Gastroesophageal sphincter (tissue), 4 donors: ENCODE measurements at regions not wholly inside any gene's neighbourhood (a gene's known extent, or its start where the extent isn't known, plus 50 kb on each side); places are given as distances from the start of the nearest gene placed in this dataset.

Experiments used
- ATAC-seq: fragments of 150-250 bp; one replicate; pipeline ENCODE4 v1.9.1; 2016; ENCODE audit warnings: mild to moderate bottlenecking, moderate library complexity
- H3K27ac ChIP-seq, 4 donors: fragments of 200-600 bp; sonication (generic) in 3 of 4; 1 replicate in 3 of 4; 2 replicates in 1 of 4; pipeline ENCODE4 v1.5.1; 2016 to 2019
- H3K27me3 ChIP-seq: fragments of 200-600 bp; sonication (generic); one replicate; pipeline ENCODE4 v1.5.1; 2019
- H3K36me3 ChIP-seq, 2 donors: fragments of 200-600 bp; sonication (generic); one replicate each; pipeline ENCODE4 v1.5.1; 2019; ENCODE audit warnings: control low read depth in 1 of 2
- H3K4me1 ChIP-seq, 3 donors: fragments of 200-600 bp; sonication (generic); 1 replicate in 2 of 3; 2 replicates in 1 of 3; pipeline ENCODE4 v1.5.1; 2016 to 2019; ENCODE audit warnings: control low read depth in 2 of 3
- H3K4me3 ChIP-seq, 2 donors: fragments of 200-600 bp; sonication (generic); one replicate each; pipeline ENCODE4 v1.5.1; 2019; ENCODE audit warnings: mild to moderate bottlenecking in 1 of 2, moderate library complexity in 1 of 2
- H3K9me3 ChIP-seq, 3 donors: fragments of 200-600 bp; sonication (generic); one replicate each; pipeline ENCODE4 v1.5.1; 2017 to 2019; ENCODE audit warnings: control low read depth in 2 of 3
- CTCF ChIP-seq, 4 experiments: fragments of 200-600 bp in 2 of 4; fragments of 450-650 bp in 2 of 4; sonication (generic) in 1 of 4; IDR thresholded peaks; one replicate each; pipeline ENCODE4 v1.5.1; 2017 to 2019; ENCODE audit warnings: antibody characterized with exemption in 4 of 4, mild to moderate bottlenecking in 2 of 4, moderate library complexity in 2 of 4
- EP300 ChIP-seq: sonication (generic); formaldehyde crosslinking; IDR thresholded peaks from one replicate; pipeline ENCODE4 v1.6.1; 2017; ENCODE audit warnings: antibody characterized with exemption, mild to moderate bottlenecking
- POLR2A ChIP-seq, 2 donors: fragments of 450-650 bp; IDR thresholded peaks; one replicate each; pipeline ENCODE4 v1.6.1; 2017; ENCODE audit warnings: antibody characterized with exemption in 2 of 2, mild to moderate bottlenecking in 2 of 2, moderate library complexity in 1 of 2
- POLR2AphosphoS5 ChIP-seq: sonication (generic); formaldehyde crosslinking; IDR thresholded peaks from one replicate; pipeline ENCODE4 v1.6.1; 2017; ENCODE audit warnings: antibody characterized with exemption
- WGBS, 2 donors: methylation state at CpG; one replicate each; pipeline ENCODE4 v1.1.5; 2018; ENCODE audit warnings: low coverage in 1 of 2; 5-methylcytosine and 5-hydroxymethylcytosine counted together

GRCh38 chr2:187638840-187639239 lies 84.6 kb upstream of the TFPI start:
- H3K27me3 ChIP-seq = no peaks in the 10 kb centered on the region
- H3K4me1 ChIP-seq = no peaks in the 10 kb centered on the region
- 70 to 89% methylated on average over 1 of the region's 1 CpG for WGBS, 2 donors
- no peak overlapping the region for H3K4me3 ChIP-seq
- no peak overlapping the region for H3K27ac ChIP-seq
- no peaks in the 10 kb centered on the region for H3K36me3 ChIP-seq
- no peaks in the 10 kb centered on the region for H3K9me3 ChIP-seq
- ATAC-seq = no peak
- TF ChIP-seq POLR2AphosphoS5 (no peak), EP300 (no peak), POLR2A (IDR thresholded peaks at IDR 0.05) (no peak), CTCF (IDR thresholded peaks at IDR 0.05) (no peak)

- no peak overlapping the region for H3K27ac ChIP-seq
- 69 to 75% methylated on average over 6 of the region's 6 CpGs for WGBS, 2 donors
- no peaks in the 10 kb centered on the region for H3K9me3 ChIP-seq
- H3K36me3 ChIP-seq = no peaks in the 10 kb centered on the region
- no peak for TF ChIP-seq POLR2A (IDR thresholded peaks at IDR 0.05)
- no peak for TF ChIP-seq CTCF (IDR thresholded peaks at IDR 0.05)
- no peak for TF ChIP-seq EP300
- TF ChIP-seq POLR2AphosphoS5 = no peak
- H3K27me3 ChIP-seq = no peaks in the 10 kb centered on the region
- H3K4me3 ChIP-seq = no peak overlapping the region
- no peak for ATAC-seq
- no peaks in the 10 kb centered on the region for H3K4me1 ChIP-seq
Observed at GRCh38 chr2:187640926-187641510, 86.8 kb upstream of the TFPI start.

GRCh38 chr2:187642498-187642897 lies 88.3 kb upstream of the TFPI start:
- Histone ChIP-seq H3K27ac (no peak overlapping the region), H3K36me3 (no peaks in the 10 kb centered on the region), H3K4me3 (no peak overlapping the region), H3K27me3 (no peaks in the 10 kb centered on the region), H3K9me3 (no peaks in the 10 kb centered on the region), H3K4me1 (no peaks in the 10 kb centered on the region)
- 88 to 91% methylated on average over 4 of the region's 4 CpGs for WGBS, 2 donors
- TF ChIP-seq POLR2AphosphoS5 (no peak), CTCF (IDR thresholded peaks at IDR 0.05) (no peak), POLR2A (IDR thresholded peaks at IDR 0.05) (no peak), EP300 (no peak)
- ATAC-seq = no peak

- no peak for ATAC-seq
- Histone ChIP-seq H3K9me3 (no peaks in the 10 kb centered on the region), H3K4me1 (no peaks in the 10 kb centered on the region), H3K27ac (no peak overlapping the region), H3K27me3 (no peaks in the 10 kb centered on the region), H3K36me3 (no peaks in the 10 kb centered on the region), H3K4me3 (no peak overlapping the region)
- no peak for TF ChIP-seq CTCF (IDR thresholded peaks at IDR 0.05)
- no peak for TF ChIP-seq POLR2AphosphoS5
- no peak for TF ChIP-seq POLR2A (IDR thresholded peaks at IDR 0.05)
- TF ChIP-seq EP300 = no peak
Observed at GRCh38 chr2:187644486-187644885, 90.3 kb upstream of the TFPI start.

- no peak overlapping the region for H3K27ac ChIP-seq
- WGBS, 2 donors = 55 to 58% methylated on average over 1 of the region's 1 CpG
- H3K4me1 ChIP-seq = no peaks in the 10 kb centered on the region
- H3K4me3 ChIP-seq = no peak overlapping the region
- no peaks in the 10 kb centered on the region for H3K9me3 ChIP-seq
- no peak for ATAC-seq
- no peaks in the 10 kb centered on the region for H3K27me3 ChIP-seq
- TF ChIP-seq POLR2AphosphoS5 (no peak), EP300 (no peak), CTCF (IDR thresholded peaks at IDR 0.05) (no peak), POLR2A (IDR thresholded peaks at IDR 0.05) (no peak)
- no peaks in the 10 kb centered on the region for H3K36me3 ChIP-seq
Observed at GRCh38 chr2:187644981-187645380, 90.7 kb upstream of the TFPI start.
